IPS DF 4.7 (cell line): ENCODE measurements at regions not wholly inside any gene's neighbourhood (a gene's known extent, or its start where the extent isn't known, plus 50 kb on each side); places are given as distances from the start of the nearest gene placed in this dataset.
A peak's percentile ranks its signal among the peaks of the same experiment; 100 is the strongest.
"Not testable (repeated sequence)": the region's sequence is repeated elsewhere in the genome, so short reads cannot be mapped to it uniquely, and the experiment has no call there.

ENCODE experiments used
- DNase-seq: peaks from one replicate; pipeline ENCODE4 v3.0.0-alpha.2; 2013; ENCODE audit warnings: low spot score; ENCODE audit errors: extremely low read depth

- peak; percentile 16 for DNase-seq
These were observed 52.8 kb upstream of the SRSF6 start for GRCh38 chr20:43404878-43405277.

GRCh38 chr20:43400882-43401281 lies 56.8 kb upstream of the SRSF6 start:
- not testable (repeated sequence) for DNase-seq

GRCh38 chr20:43398676-43399324 lies 58.9 kb upstream of the SRSF6 start:
- DNase-seq = no peak

- DNase-seq = no peak
These were observed 60.5 kb upstream of the SRSF6 start for GRCh38 chr20:43397147-43397546.

GRCh38 chr20:43393052-43393451 lies 64.6 kb upstream of the SRSF6 start:
- DNase-seq = no peak

GRCh38 chr20:43392561-43392960 lies 65.1 kb upstream of the SRSF6 start:
- DNase-seq = no peak

- no peak for DNase-seq
These were observed 67.7 kb upstream of the SRSF6 start for GRCh38 chr20:43389839-43390626.

GRCh38 chr20:43389211-43389610 lies 68.5 kb upstream of the SRSF6 start:
- DNase-seq = no peak

GRCh38 chr20:43388268-43389002 lies 69.3 kb upstream of the SRSF6 start:
- no peak for DNase-seq

GRCh38 chr20:43387737-43388136 lies 70.0 kb upstream of the SRSF6 start:
- DNase-seq = no peak

GRCh38 chr20:43386878-43387277 lies 70.8 kb upstream of the SRSF6 start:
- no peak for DNase-seq

- no peak for DNase-seq
These were observed 71.8 kb upstream of the SRSF6 start for GRCh38 chr20:43385914-43386313.

GRCh38 chr20:43384101-43384940 lies 73.4 kb upstream of the SRSF6 start:
- DNase-seq = no peak

- DNase-seq = no peak
These were observed 74.5 kb upstream of the SRSF6 start for GRCh38 chr20:43383026-43383795.

- DNase-seq = not testable (repeated sequence)
These were observed 75.6 kb upstream of the SRSF6 start for GRCh38 chr20:43382135-43382534.

GRCh38 chr20:43381533-43381932 lies 76.2 kb upstream of the SRSF6 start:
- DNase-seq = not testable (repeated sequence)

- DNase-seq = no peak
These were observed 78.3 kb upstream of the SRSF6 start for GRCh38 chr20:43379239-43379917.

- DNase-seq = no peak
These were observed 80.9 kb upstream of the SRSF6 start for GRCh38 chr20:43376831-43377230.

- DNase-seq = no peak
These were observed 82.1 kb upstream of the SRSF6 start for GRCh38 chr20:43375591-43375990.

GRCh38 chr20:43372051-43372450 lies 85.6 kb upstream of the SRSF6 start:
- no peak for DNase-seq
